T-helper 2 cell treated with Interferon-gamma antibody and Interleukin-4, amounts not matched to agents 100 ng/mL and 5 ng/mL, for 36 hours (primary cell): ENCODE measurements at regions not wholly inside any gene's neighbourhood (a gene's known extent, or its start where the extent isn't known, plus 50 kb on each side); places are given as distances from the start of the nearest gene placed in this dataset.

Experiments used
- intact Hi-C: fragments of 100-400 bp; cut with micrococcal nuclease; formaldehyde crosslinking; loops from one replicate; pipeline ENCODE4 v1.15.1; 2023

GRCh38 chr1:36555041-36555440 lies 72.3 kb upstream of the CSF3R start:
- intact Hi-C loops = no loop called here

GRCh38 chr1:36554323-36554628 lies 71.6 kb upstream of the CSF3R start:
- intact Hi-C loops = no loop called here

GRCh38 chr1:36553591-36554322 lies 71.0 kb upstream of the CSF3R start:
- intact Hi-C loops = no loop called here

- intact Hi-C loops = no loop called here
Observed at GRCh38 chr1:36542962-36543515, 60.3 kb upstream of the CSF3R start.

GRCh38 chr1:36542024-36542961 lies 59.6 kb upstream of the CSF3R start:
- intact Hi-C loops = no loop called here

GRCh38 chr1:36540056-36540455 lies 57.3 kb upstream of the CSF3R start:
- intact Hi-C loops = no loop called here

GRCh38 chr1:36539526-36539925 lies 56.8 kb upstream of the CSF3R start:
- intact Hi-C loops = no loop called here

GRCh38 chr1:36537991-36538390 lies 55.3 kb upstream of the CSF3R start:
- intact Hi-C loops = no loop called here

GRCh38 chr1:36537190-36537768 lies 54.6 kb upstream of the CSF3R start:
- intact Hi-C loops = no loop called here

GRCh38 chr1:36536727-36537126 lies 54.0 kb upstream of the CSF3R start:
- intact Hi-C loops = no loop called here

GRCh38 chr1:36534711-36535412 lies 52.1 kb upstream of the CSF3R start:
- intact Hi-C loops = no loop called here

- intact Hi-C loops = no loop called here
Observed at GRCh38 chr1:36533897-36534296, 51.2 kb upstream of the CSF3R start.

GRCh38 chr1:36532810-36533401 lies 50.2 kb upstream of the CSF3R start:
- intact Hi-C loops = no loop called here
